GM19239 (cell line): ENCODE measurements at regions not wholly inside any gene's neighbourhood (a gene's known extent, or its start where the extent isn't known, plus 50 kb on each side); places are given as distances from the start of the nearest gene placed in this dataset.

ENCODE experiments used
- DNase-seq: peaks from one replicate; pipeline ENCODE4 v3.0.0; 2011; ENCODE audit warnings: low spot score; ENCODE audit not compliant: insufficient read length
- FAIRE-seq: peaks from 2 replicates; lab custom pipeline; 2011; peaks lifted over from hg19 to GRCh38; lab: Jason Lieb, UNC

- DNase-seq: no peak
- FAIRE-seq: no peak
These were observed 53.0 kb upstream of the RAB18 start for GRCh38 chr10:27451054-27451453.

DNA sequence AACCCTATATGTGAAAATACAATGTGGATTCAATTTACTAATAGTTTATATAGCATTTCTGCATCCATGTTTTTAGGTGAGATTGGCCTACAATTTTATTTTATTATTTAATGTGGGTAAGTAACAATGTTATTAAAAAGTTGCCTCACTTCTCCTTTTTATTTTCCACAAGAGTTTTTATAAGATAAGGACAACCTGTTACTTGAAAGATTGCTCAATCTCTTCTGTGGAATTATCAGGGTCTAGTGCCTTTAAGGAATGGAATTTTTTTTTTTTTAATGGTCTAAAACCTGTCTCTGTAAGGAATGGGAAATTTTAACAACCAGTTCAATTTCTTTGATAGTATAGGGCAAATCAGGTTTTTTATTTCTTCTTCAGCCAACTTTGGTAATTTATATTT, 53.9 kb upstream of the RAB18 start:
- no peak for DNase-seq
- FAIRE-seq: no peak

DNA sequence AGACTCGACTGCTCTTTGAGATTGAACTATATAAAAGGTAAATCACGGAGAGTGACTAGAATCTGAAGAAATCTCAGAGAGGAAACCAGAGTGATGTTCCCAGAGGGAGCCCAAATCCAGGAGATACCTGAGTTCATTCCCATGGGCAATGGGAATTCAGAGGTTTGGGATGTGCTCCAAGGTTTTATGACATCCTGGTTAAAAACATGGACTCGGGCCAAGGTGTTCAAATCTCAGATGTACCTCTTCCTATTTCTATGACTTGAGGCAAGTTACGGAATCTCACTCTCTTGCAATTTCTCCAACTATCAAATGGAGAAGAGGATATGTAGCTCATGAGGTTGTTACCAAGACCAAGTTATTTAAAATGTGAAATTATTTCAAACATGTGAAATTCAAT, 54.5 kb upstream of the RAB18 start:
- DNase-seq (no peak), FAIRE-seq (no peak)

- FAIRE-seq (no peak), DNase-seq (no peak)
These were observed 55.2 kb upstream of the RAB18 start for GRCh38 chr10:27448921-27449320.

DNA sequence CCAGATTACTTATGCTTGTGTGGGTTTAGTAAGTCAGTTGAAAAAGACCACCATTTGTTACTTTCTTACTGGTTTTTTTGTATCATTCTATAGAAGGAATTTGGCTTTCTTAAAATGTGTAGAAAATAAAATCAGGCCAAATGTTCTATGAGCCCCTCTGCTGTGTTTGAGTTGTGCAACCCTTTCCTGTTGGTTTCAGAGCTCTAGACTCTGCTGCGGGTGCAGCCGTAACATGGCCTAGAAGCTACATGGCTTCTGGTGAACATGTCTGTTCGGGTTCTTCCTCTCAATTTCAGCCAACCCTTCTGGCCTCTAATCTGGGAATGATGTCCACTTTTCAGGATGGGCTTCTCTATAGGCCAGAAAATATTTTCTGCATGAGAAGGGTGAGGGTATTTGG, 56.6 kb upstream of the RAB18 start:
- FAIRE-seq (no peak), DNase-seq (no peak)

GRCh38 chr10:27446091-27446918, 57.8 kb upstream of the RAB18 start:
- DNase-seq: no peak
- no peak for FAIRE-seq

GRCh38 chr10:27445070-27445469, 59.0 kb upstream of the RAB18 start:
- FAIRE-seq (no peak), DNase-seq (no peak)

DNA sequence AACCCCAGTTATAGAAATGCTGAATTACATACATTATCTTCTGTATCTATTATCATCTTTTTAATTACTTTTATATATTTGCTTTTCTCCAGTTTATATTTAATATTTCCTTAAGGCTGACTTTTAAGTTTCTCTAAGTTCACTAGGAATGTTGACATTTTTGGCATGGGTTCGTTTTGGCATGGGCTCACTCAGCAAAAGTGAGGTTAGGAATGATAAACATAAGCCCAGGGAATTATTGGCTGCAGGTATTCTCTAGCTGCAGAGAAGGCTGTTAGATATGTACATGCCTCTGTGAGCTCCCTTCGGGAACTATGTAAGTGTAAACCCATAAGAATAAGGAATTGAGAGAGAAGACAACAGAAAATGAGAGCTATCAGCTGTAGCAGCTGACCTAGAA, 63.6 kb upstream of the RAB18 start:
- no peak for FAIRE-seq
- DNase-seq: no peak

DNA sequence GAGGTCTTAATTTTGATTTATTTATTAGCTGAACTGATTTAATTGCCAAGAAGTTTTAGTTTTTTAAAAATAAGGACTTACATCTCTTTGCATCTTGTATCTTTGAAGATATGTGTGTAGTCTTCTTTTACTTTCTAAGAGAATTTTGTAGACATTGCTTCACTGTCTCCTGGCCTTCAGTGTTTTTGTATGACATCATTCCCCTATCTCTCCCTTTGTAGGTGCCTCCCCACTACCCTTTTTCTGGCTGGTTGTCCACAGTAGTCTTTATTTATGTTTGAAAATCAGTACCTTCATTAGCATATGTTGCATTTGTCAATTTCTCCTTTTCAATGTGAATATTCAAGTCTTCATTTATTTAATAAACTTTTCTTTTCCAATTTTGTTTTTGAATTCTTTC, 64.1 kb upstream of the RAB18 start:
- DNase-seq: no peak
- FAIRE-seq: peak; percentile 14

DNA sequence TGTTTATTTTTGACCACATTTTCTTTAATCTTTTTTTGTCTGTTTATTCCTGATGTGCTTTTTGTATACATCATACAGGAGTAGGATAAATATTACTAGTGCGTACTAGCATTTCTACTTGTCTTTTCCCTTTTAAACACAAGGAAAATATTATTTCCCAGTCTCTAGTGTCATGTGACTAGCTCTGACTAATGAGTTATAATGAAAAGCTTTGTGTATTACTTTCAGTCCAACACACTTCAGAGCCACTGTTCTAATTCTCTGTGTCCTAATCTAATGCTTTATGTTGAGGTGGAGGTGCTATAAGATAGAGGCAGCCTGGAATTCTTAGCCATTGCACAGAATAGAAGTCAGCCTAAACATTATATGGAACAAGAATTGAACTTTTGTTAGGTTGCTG, 65.0 kb upstream of the RAB18 start:
- DNase-seq (no peak), FAIRE-seq (no peak)

GRCh38 chr10:27437775-27438174, 66.3 kb upstream of the RAB18 start:
- FAIRE-seq (no peak), DNase-seq (no peak)

- FAIRE-seq (no peak), DNase-seq (no peak)
These were observed 67.4 kb upstream of the RAB18 start for GRCh38 chr10:27436710-27437109.

GRCh38 chr10:27433976-27434375, 70.1 kb upstream of the RAB18 start:
- no peak for DNase-seq
- FAIRE-seq: no peak

GRCh38 chr10:27426948-27427467, 77.1 kb upstream of the RAB18 start:
- no peak for DNase-seq
- no peak for FAIRE-seq

GRCh38 chr10:27413831-27414348, 90.2 kb upstream of the RAB18 start:
- DNase-seq (no peak), FAIRE-seq (no peak)

- no peak for DNase-seq
- no peak for FAIRE-seq
These were observed 90.7 kb upstream of the RAB18 start for GRCh38 chr10:27413387-27413786.

GRCh38 chr10:27410153-27410552, 94.0 kb upstream of the RAB18 start:
- FAIRE-seq (no peak), DNase-seq (no peak)

- DNase-seq: no peak
- FAIRE-seq: no peak
These were observed 96.8 kb upstream of the RAB18 start for GRCh38 chr10:27407271-27407670.

DNA sequence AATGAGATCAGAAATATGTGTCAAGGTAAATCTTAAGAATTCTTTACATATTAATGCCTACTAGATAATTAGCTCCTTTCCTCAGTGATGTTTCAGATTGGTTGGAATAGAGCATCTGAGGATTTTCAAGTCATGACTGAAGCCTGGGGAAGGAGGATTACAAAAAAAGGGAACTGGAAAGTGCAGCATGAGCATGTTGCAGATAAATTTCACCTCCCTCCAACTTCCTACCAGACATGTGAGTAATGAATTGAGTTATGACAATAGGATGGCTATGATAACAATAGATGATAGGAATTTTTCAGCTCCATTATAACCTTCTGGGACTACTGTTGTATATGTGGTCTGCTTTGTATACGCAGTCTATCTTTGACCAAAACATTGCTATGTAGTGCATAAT, 104.2 kb upstream of the RAB18 start:
- FAIRE-seq: no peak

DNA sequence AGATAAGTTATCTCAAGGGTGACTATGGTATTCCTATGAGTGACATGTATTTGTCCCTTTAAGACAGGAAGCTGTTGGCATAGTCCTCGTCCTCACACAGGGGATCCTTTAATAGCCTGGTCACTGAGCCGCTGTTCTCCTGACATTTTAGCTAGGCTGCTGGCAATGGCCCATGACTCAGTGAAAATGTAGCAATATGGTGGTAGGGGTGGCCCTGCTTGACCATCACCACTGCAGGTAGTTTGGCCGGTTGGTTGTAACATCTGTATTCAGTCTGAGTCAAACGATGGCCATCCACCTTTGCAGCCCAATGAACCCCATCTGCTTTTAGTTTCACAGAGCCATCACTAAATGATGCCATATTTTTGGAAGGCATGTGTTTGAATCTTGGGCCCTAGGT, 110.1 kb upstream of the RAB18 start:
- no peak for FAIRE-seq
- no peak for DNase-seq

More for the DNA sequence above, 104.2 kb upstream of the RAB18 start:
- no peak for DNase-seq

DNA sequence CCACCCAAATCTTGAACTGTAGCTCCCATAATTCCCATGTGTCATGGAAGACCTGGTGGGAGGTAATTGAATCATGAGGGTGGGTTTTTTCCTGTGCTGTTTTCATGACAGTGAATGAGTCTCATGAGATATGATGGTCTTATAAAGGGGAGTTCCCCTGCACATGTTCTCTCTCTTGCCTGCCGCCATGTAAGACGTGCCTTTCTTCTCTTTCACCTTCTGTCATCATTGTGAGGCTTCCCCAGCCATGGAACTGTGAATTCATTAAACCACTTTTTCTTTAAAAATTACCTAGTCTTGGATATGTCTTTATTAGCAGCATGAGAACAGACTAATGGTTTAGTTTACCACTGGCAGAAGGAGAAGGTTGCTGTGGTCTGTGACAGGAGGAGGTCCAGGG, 111.5 kb upstream of the RAB18 start:
- FAIRE-seq (no peak), DNase-seq (no peak)

DNA sequence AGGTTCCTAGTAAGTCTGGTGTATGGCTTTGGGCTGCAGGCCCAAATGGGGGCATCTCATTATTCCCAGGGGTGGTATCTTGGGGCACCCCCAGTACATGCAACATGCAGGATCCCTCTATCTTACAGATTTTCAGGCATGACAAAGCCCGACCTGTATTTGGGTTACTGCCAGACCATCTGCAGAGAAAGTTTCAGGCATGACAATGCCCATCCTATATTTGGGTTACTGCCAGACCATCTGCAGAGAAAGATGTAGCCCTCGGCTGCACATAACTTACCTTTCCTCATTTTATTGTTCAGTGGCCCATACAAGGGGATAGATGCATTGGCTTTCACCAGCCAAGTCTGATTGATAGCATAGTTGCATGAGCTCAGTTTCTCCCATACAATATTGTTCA, 112.2 kb upstream of the RAB18 start:
- no peak for DNase-seq
- FAIRE-seq: no peak
